ENCODE measurements at regions not wholly inside any gene's neighbourhood (a gene's known extent, or its start where the extent isn't known, plus 50 kb on each side); places are given as distances from the start of the nearest gene placed in this dataset.
A peak's percentile ranks its signal among the peaks of the same experiment; 100 is the strongest.

GRCh38 chr7:66503551-66504031 is 125.1 kb upstream of the KCTD7 start:
- no peak overlapping the region for H3K23ac ChIP-seq (ENCODE audit: low read depth, low read length)
- no peak overlapping the region for H3K27ac ChIP-seq (ENCODE audit: insufficient read depth, low read length)
- H3K79me1 ChIP-seq (ENCODE audit: low read depth in 1 of 2, low read length in 2 of 2), result no peaks in the 10 kb centered on the region
- TF ChIP-seq USF2 (IDR thresholded peaks at IDR 0.05; ENCODE audit: low read depth, low read length) (no peak), SMC3 (IDR thresholded peaks at IDR 0.05; ENCODE audit: low read depth, low read length) (no peak), POLR2A (IDR thresholded peaks at IDR 0.05; ENCODE audit: low read depth, low read length) (no peak), CTCF (conservative IDR thresholded peaks at IDR 0.05; ENCODE audit: low read depth, low read length) (no peak), RAD21 (IDR thresholded peaks at IDR 0.05; ENCODE audit: low read length) (no peak), MAZ (IDR thresholded peaks at IDR 0.05; ENCODE audit: borderline replicate concordance, low read depth, low read length) (no peak), RFX5 (IDR thresholded peaks at IDR 0.05; ENCODE audit: low read depth, low read length) (no peak), MAFK (IDR thresholded peaks at IDR 0.05; ENCODE audit: low read depth, low read length) (no peak), RCOR1 (IDR thresholded peaks at IDR 0.05; ENCODE audit: insufficient replicate concordance, low read length) (no peak), CHD1 (IDR thresholded peaks at IDR 0.05; ENCODE audit: low read depth, low read length) (no peak), NFE2L2 (IDR thresholded peaks at IDR 0.05; ENCODE audit: low read depth, low read length) (no peak), MXI1 (IDR thresholded peaks at IDR 0.05; ENCODE audit: borderline replicate concordance, low read depth, low read length) (no peak), CEBPB (IDR thresholded peaks at IDR 0.05; ENCODE audit: low read depth, low read length) (no peak)
- TF ChIP-seq, protein P1, sequence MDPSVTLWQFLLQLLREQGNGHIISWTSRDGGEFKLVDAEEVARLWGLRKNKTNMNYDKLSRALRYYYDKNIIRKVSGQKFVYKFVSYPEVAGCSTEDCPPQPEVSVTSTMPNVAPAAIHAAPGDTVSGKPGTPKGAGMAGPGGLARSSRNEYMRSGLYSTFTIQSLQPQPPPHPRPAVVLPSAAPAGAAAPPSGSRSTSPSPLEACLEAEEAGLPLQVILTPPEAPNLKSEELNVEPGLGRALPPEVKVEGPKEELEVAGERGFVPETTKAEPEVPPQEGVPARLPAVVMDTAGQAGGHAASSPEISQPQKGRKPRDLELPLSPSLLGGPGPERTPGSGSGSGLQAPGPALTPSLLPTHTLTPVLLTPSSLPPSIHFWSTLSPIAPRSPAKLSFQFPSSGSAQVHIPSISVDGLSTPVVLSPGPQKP (IDR thresholded peaks at IDR 0.05; ENCODE audit: borderline replicate concordance, low read depth, low read length), result no peak
- no peak for ATAC-seq (ENCODE audit: low read depth)
- no peak overlapping the region for H4K91ac ChIP-seq (ENCODE audit: insufficient read depth, low read depth, low read length)
- H3K4me3 ChIP-seq (ENCODE audit: insufficient read depth, low read depth, low read length), result no peak overlapping the region
- no peak overlapping the region for H3K4me2 ChIP-seq (ENCODE audit: low read depth, low read length)
- H3K9me1 ChIP-seq (ENCODE audit: insufficient read depth, low read length), result no peaks in the 10 kb centered on the region
- H2BK5ac ChIP-seq (ENCODE audit: low read depth, low read length, poor library complexity, severe bottlenecking), result no peak overlapping the region
- WGBS, 2 experiments (ENCODE audit: extremely low coverage in 2 of 2, insufficient read length in 1 of 2), result 81% methylated on average over 7 of the region's 19 CpGs; no CpG with 5 or more reads in 1 of the 2 experiments
- no peak overlapping the region for H2AK5ac ChIP-seq (ENCODE audit: low read depth, low read length)
- peak overlapping the region; percentile 28 for H2AK9ac ChIP-seq (replicated peaks; ENCODE audit: low read depth, low read length, poor library complexity)
- intact Hi-C loops (cut with micrococcal nuclease), result loop anchor here (10.0 kb wide), 1 partner anchor 359 kb away; no protein-coding TSS in a partner anchor
- in situ Hi-C loops (cut with MboI; ENCODE audit: low sequenced_read_pairs), result no loop called here
- H3K14ac ChIP-seq (replicated peaks; ENCODE audit: low read depth, low read length), result no peak overlapping the region
- H3K4ac ChIP-seq (ENCODE audit: low read depth, low read length), result no peak overlapping the region
- no peaks in the 10 kb centered on the region for H3K36me3 ChIP-seq (ENCODE audit: control insufficient read depth, insufficient read depth, low read length)
- no peak overlapping the region for H4K5ac ChIP-seq (ENCODE audit: low read depth, low read length)
- H3K9ac ChIP-seq (ENCODE audit: low read depth, low read length), result no peak overlapping the region
- no peak overlapping the region for H2BK120ac ChIP-seq (ENCODE audit: low read depth, low read length)
- H3K56ac ChIP-seq (ENCODE audit: extremely low read depth, insufficient read depth, low read length), result no peak overlapping the region
- H2AFZ ChIP-seq (replicated peaks; ENCODE audit: low read length, poor library complexity), result no peak overlapping the region
- peaks cover 5% of the 10 kb centered on the region; the same call in 1 of the 2 replicates for H3K9me3 ChIP-seq (ENCODE audit: control insufficient read depth, insufficient read depth, low read length)
- H2BK15ac ChIP-seq (ENCODE audit: low read depth, low read length), result no peak overlapping the region
- H3K27me3 ChIP-seq (ENCODE audit: control insufficient read depth, insufficient read depth, low read length), result peaks cover 2% of the 10 kb centered on the region; the same call in 1 of the 2 replicates
- no peak overlapping the region for H2BK20ac ChIP-seq (ENCODE audit: low read depth, low read length)
- dilution Hi-C loops (cut with HindIII; ENCODE audit: low sequenced_read_pairs, unreplicated experiment), result no loop called here
- peaks cover 2% of the 10 kb centered on the region; the same call in 1 of the 2 replicates for H3K4me1 ChIP-seq (ENCODE audit: control insufficient read depth, insufficient read depth, low read length)
- H4K8ac ChIP-seq (ENCODE audit: low read depth in 2 of 2, low read length in 2 of 2), result no peak overlapping the region
- POLR2A ChIA-PET (ENCODE audit: unreplicated experiment), result no interaction called here
- no peak overlapping the region for H3K18ac ChIP-seq (ENCODE audit: low read depth, low read length)
- no peak for DNase-seq
- CTCF ChIA-PET, result no interaction called here
- BruUV-seq (replicated peaks), result no TSS peak
- no peaks in the 10 kb centered on the region for H4K20me1 ChIP-seq (ENCODE audit: insufficient read depth, low read length)
